ENCODE measurements at regions not wholly inside any gene's neighbourhood (a gene's known extent, or its start where the extent isn't known, plus 50 kb on each side); places are given as distances from the start of the nearest gene placed in this dataset.
"Not testable (repeated sequence)": the region's sequence is repeated elsewhere in the genome, so short reads cannot be mapped to it uniquely, and the experiment has no call there.

- DNase-seq (ENCODE audit: low read depth, low spot score) = no peak
Measured at GRCh38 chr1:60861961-60862567, 220.3 kb upstream of the NFIA start.

- no peak for DNase-seq (ENCODE audit: low read depth, low spot score)
Measured at GRCh38 chr1:60859111-60859510, 223.2 kb upstream of the NFIA start.

- DNase-seq (ENCODE audit: low read depth, low spot score) = no peak
Measured at GRCh38 chr1:60857851-60858250, 224.5 kb upstream of the NFIA start.

- no peak for DNase-seq (ENCODE audit: low read depth, low spot score)
Measured at GRCh38 chr1:60850084-60850483, 232.3 kb upstream of the NFIA start.

- no peak for DNase-seq (ENCODE audit: low read depth, low spot score)
Measured at GRCh38 chr1:60849401-60849800, 233.0 kb upstream of the NFIA start.

GRCh38 chr1:60848583-60849188 lies 233.7 kb upstream of the NFIA start:
- DNase-seq (ENCODE audit: low read depth, low spot score) = peak; percentile 65

- DNase-seq (ENCODE audit: low read depth, low spot score) = no peak
Measured at GRCh38 chr1:60847855-60848582, 234.3 kb upstream of the NFIA start.

- no peak for DNase-seq (ENCODE audit: low read depth, low spot score)
Measured at GRCh38 chr1:60847391-60847790, 235.0 kb upstream of the NFIA start.

GRCh38 chr1:60845659-60846058 lies 236.7 kb upstream of the NFIA start:
- DNase-seq (ENCODE audit: low read depth, low spot score) = not testable (repeated sequence)

GRCh38 chr1:60842304-60842703 lies 240.1 kb upstream of the NFIA start:
- DNase-seq (ENCODE audit: low read depth, low spot score) = no peak

GRCh38 chr1:60841116-60842046 lies 241.0 kb upstream of the NFIA start:
- no peak for DNase-seq (ENCODE audit: low read depth, low spot score)

- not testable (repeated sequence) for DNase-seq (ENCODE audit: low read depth, low spot score)
Measured at GRCh38 chr1:60840476-60840875, 241.9 kb upstream of the NFIA start.

GRCh38 chr1:60835649-60836048 lies 246.7 kb upstream of the NFIA start:
- DNase-seq (ENCODE audit: low read depth, low spot score) = no peak

- no peak for DNase-seq (ENCODE audit: low read depth, low spot score)
Measured at GRCh38 chr1:60833173-60833572, 249.2 kb upstream of the NFIA start.

GRCh38 chr1:60832367-60832766 lies 250.0 kb upstream of the NFIA start:
- no peak for DNase-seq (ENCODE audit: low read depth, low spot score)

GRCh38 chr1:60831780-60832179 lies 250.6 kb upstream of the NFIA start:
- no peak for DNase-seq (ENCODE audit: low read depth, low spot score)

GRCh38 chr1:60828944-60829343 lies 253.4 kb upstream of the NFIA start:
- no peak for DNase-seq (ENCODE audit: low read depth, low spot score)

- DNase-seq (ENCODE audit: low read depth, low spot score) = no peak
Measured at GRCh38 chr1:60826320-60827094, 255.9 kb upstream of the NFIA start.

GRCh38 chr1:60825593-60825992 lies 256.8 kb upstream of the NFIA start:
- DNase-seq (ENCODE audit: low read depth, low spot score) = no peak

GRCh38 chr1:60823151-60823550 lies 259.2 kb upstream of the NFIA start:
- DNase-seq (ENCODE audit: low read depth, low spot score) = no peak

- DNase-seq (ENCODE audit: low read depth, low spot score) = no peak
Measured at GRCh38 chr1:60822252-60822651, 260.1 kb upstream of the NFIA start.

Measured in iPS DF 19.7 (cell line).